HL-60 (cell line): ENCODE measurements at regions not wholly inside any gene's neighbourhood (a gene's known extent, or its start where the extent isn't known, plus 50 kb on each side); places are given as distances from the start of the nearest gene placed in this dataset.

Experiments
- CTCF ChIP-seq: IDR thresholded peaks from one replicate; pipeline ENCODE4 v1.5.1; 2011; ENCODE audit warnings: low read length, control low read depth, inconsistent platforms; ENCODE audit not compliant: insufficient read depth
- GABPA ChIP-seq: IDR thresholded peaks from 2 replicates; pipeline ENCODE4 v1.6.1; 2012; ENCODE audit warnings: low read depth
- POLR2AphosphoS5 ChIP-seq: IDR thresholded peaks from 2 replicates; pipeline ENCODE4 v1.6.1; 2012; ENCODE audit warnings: low read depth
- REST ChIP-seq: IDR thresholded peaks from 2 replicates; pipeline ENCODE4 v1.6.1; 2012; ENCODE audit warnings: low read depth; ENCODE audit not compliant: insufficient replicate concordance
- SPI1 ChIP-seq: IDR thresholded peaks from 2 replicates; pipeline ENCODE4 v1.6.1; 2012; ENCODE audit warnings: low read depth, mild to moderate bottlenecking, borderline replicate concordance

GRCh38 chr6:40815731-40816130 lies 223.3 kb downstream of the UNC5CL start:
- TF ChIP-seq GABPA (no peak), CTCF (no peak), POLR2AphosphoS5 (no peak), REST (no peak), SPI1 (no peak)
